HG03196 (cell line): ENCODE measurements at regions not wholly inside any gene's neighbourhood (a gene's known extent, or its start where the extent isn't known, plus 50 kb on each side); places are given as distances from the start of the nearest gene placed in this dataset.

Source experiments
- ATAC-seq: cut with Tn5 transposase; IDR thresholded peaks from one replicate; pipeline ENCODE4 v1.9.1; 2021; ENCODE audit not compliant: unreplicated experiment

GRCh38 chr13:58160980-58161379, 529.4 kb downstream of the PCDH17 start:
- no peak for ATAC-seq

GRCh38 chr13:58165617-58166016, 534.1 kb downstream of the PCDH17 start:
- no peak for ATAC-seq

- ATAC-seq = no peak
Observed at GRCh38 chr13:58181111-58181510, 549.6 kb downstream of the PCDH17 start.

- ATAC-seq = no peak
Observed at GRCh38 chr13:58187881-58188280, 556.3 kb downstream of the PCDH17 start.

GRCh38 chr13:58190577-58190976, 559.0 kb downstream of the PCDH17 start:
- ATAC-seq = no peak

- ATAC-seq = no peak
Observed at GRCh38 chr13:58191754-58192153, 560.2 kb downstream of the PCDH17 start.

- no peak for ATAC-seq
Observed at GRCh38 chr13:58202099-58202498, 570.6 kb downstream of the PCDH17 start.

GRCh38 chr13:58207501-58207900, 576.0 kb downstream of the PCDH17 start:
- no peak for ATAC-seq

- ATAC-seq = no peak
Observed at GRCh38 chr13:58235454-58235853, 603.9 kb downstream of the PCDH17 start.

GRCh38 chr13:58238972-58239773, 607.6 kb downstream of the PCDH17 start:
- no peak for ATAC-seq

- no peak for ATAC-seq
Observed at GRCh38 chr13:58239774-58240268, 608.3 kb downstream of the PCDH17 start.

GRCh38 chr13:58247080-58247479, 615.5 kb downstream of the PCDH17 start:
- no peak for ATAC-seq

GRCh38 chr13:58254943-58255342, 623.4 kb downstream of the PCDH17 start:
- no peak for ATAC-seq

- ATAC-seq = no peak
Observed at GRCh38 chr13:58266271-58266670, 634.7 kb downstream of the PCDH17 start.

GRCh38 chr13:58298556-58299135, 667.1 kb downstream of the PCDH17 start:
- no peak for ATAC-seq

- ATAC-seq = no peak
Observed at GRCh38 chr13:58300224-58300623, 668.7 kb downstream of the PCDH17 start.

- no peak for ATAC-seq
Observed at GRCh38 chr13:58300974-58301681, 669.6 kb downstream of the PCDH17 start.

- no peak for ATAC-seq
Observed at GRCh38 chr13:58302349-58302748, 670.8 kb downstream of the PCDH17 start.

- ATAC-seq = no peak
Observed at GRCh38 chr13:58306062-58306461, 674.5 kb downstream of the PCDH17 start.

GRCh38 chr13:58313219-58313618, 681.7 kb downstream of the PCDH17 start:
- ATAC-seq = no peak

- ATAC-seq = no peak
Observed at GRCh38 chr13:58318495-58319167, 687.1 kb downstream of the PCDH17 start.
